Vagina (tissue), 2 donors: ENCODE measurements at regions not wholly inside any gene's neighbourhood (a gene's known extent, or its start where the extent isn't known, plus 50 kb on each side); places are given as distances from the start of the nearest gene placed in this dataset.

Source experiments
- CTCF ChIP-seq, 3 experiments: fragments of 450-650 bp in 2 of 3; fragments of 200-600 bp in 1 of 3; sonication (generic) in 1 of 3; IDR thresholded peaks; one replicate each; pipeline ENCODE4 v1.5.1; 2017 to 2019; ENCODE audit warnings: antibody characterized with exemption in 3 of 3, mild to moderate bottlenecking in 2 of 3, moderate library complexity in 2 of 3
- POLR2A ChIP-seq, 2 donors: fragments of 450-650 bp; IDR thresholded peaks; one replicate each; pipeline ENCODE4 v1.6.1; 2017; ENCODE audit warnings: antibody characterized with exemption in 2 of 2, mild to moderate bottlenecking in 2 of 2, moderate library complexity in 2 of 2

GRCh38 chr1:34682452-34683223 is 72.2 kb upstream of the GJB5 start:
- TF ChIP-seq CTCF (IDR thresholded peaks at IDR 0.05) (no peak), POLR2A (IDR thresholded peaks at IDR 0.05) (no peak)
